ENCODE measurements at regions not wholly inside any gene's neighbourhood (a gene's known extent, or its start where the extent isn't known, plus 50 kb on each side); places are given as distances from the start of the nearest gene placed in this dataset.

- DNase-seq (ENCODE audit: extremely low spot score), result no peak
- no peak for TF ChIP-seq CTCF (IDR thresholded peaks at IDR 0.05; ENCODE audit: control extremely low read depth, extremely low read depth, low read depth, missing control alignments)
- POLR2A ChIA-PET, result no interaction called here
- CTCF ChIA-PET, result no interaction called here
These were observed 173.9 kb downstream of the NR2F2 start for GRCh38 chr15:96504371-96504770.

GRCh38 chr15:96505014-96505413 lies 174.5 kb downstream of the NR2F2 start:
- no peak for DNase-seq (ENCODE audit: extremely low spot score)

GRCh38 chr15:96514607-96515285 lies 184.2 kb downstream of the NR2F2 start:
- no peak for TF ChIP-seq CTCF (IDR thresholded peaks at IDR 0.05; ENCODE audit: control extremely low read depth, extremely low read depth, low read depth, missing control alignments)
- ChIA-PET POLR2A (no interaction called here), CTCF (interaction anchor here (1.5 kb wide), 1 partner anchor 27 kb away, joined by 3 read pairs; no protein-coding TSS in a partner anchor)
- no peak for DNase-seq (ENCODE audit: extremely low spot score)

More at GRCh38 chr15:96505014-96505413, 174.5 kb downstream of the NR2F2 start:
- no peak for TF ChIP-seq CTCF (IDR thresholded peaks at IDR 0.05; ENCODE audit: control extremely low read depth, extremely low read depth, low read depth, missing control alignments)
- CTCF ChIA-PET, result no interaction called here
- POLR2A ChIA-PET, result no interaction called here

- ChIA-PET POLR2A (no interaction called here), CTCF (interaction anchor here (1.5 kb wide), 1 partner anchor 27 kb away, joined by 3 read pairs; no protein-coding TSS in a partner anchor)
- DNase-seq (ENCODE audit: extremely low spot score), result no peak
- no peak for TF ChIP-seq CTCF (IDR thresholded peaks at IDR 0.05; ENCODE audit: control extremely low read depth, extremely low read depth, low read depth, missing control alignments)
These were observed 184.9 kb downstream of the NR2F2 start for GRCh38 chr15:96515371-96515770.

- POLR2A ChIA-PET, result no interaction called here
- CTCF ChIA-PET, result interaction anchor here (1.5 kb wide), 1 partner anchor 21 kb away, joined by 3 read pairs; no protein-coding TSS in a partner anchor
- no peak for TF ChIP-seq CTCF (IDR thresholded peaks at IDR 0.05; ENCODE audit: control extremely low read depth, extremely low read depth, low read depth, missing control alignments)
- no peak for DNase-seq (ENCODE audit: extremely low spot score)
These were observed 190.9 kb downstream of the NR2F2 start for GRCh38 chr15:96521386-96521785.

- TF ChIP-seq CTCF (IDR thresholded peaks at IDR 0.05; ENCODE audit: control extremely low read depth, extremely low read depth, low read depth, missing control alignments), result no peak
- POLR2A ChIA-PET, result no interaction called here
- DNase-seq (ENCODE audit: extremely low spot score), result no peak
- CTCF ChIA-PET, result no interaction called here
These were observed 194.3 kb downstream of the NR2F2 start for GRCh38 chr15:96524676-96525417.

Data from GM10248 (cell line).